IMR-90 (cell line): ENCODE measurements at regions not wholly inside any gene's neighbourhood (a gene's known extent, or its start where the extent isn't known, plus 50 kb on each side); places are given as distances from the start of the nearest gene placed in this dataset.

Experiments
- CTCF ChIP-seq: conservative IDR thresholded peaks from 2 replicates; pipeline ENCODE4 v1.5.1; 2012; ENCODE audit warnings: mild to moderate bottlenecking, low read depth, low read length, improper control_type of control experiment
- SMC3 ChIP-seq: fragments of 150-350 bp; IDR thresholded peaks from 2 replicates; pipeline ENCODE4 v1.6.1; 2016; ENCODE audit warnings: low read depth, mild to moderate bottlenecking, antibody characterized with exemption, low read length, moderate library complexity

GRCh38 chr13:30109471-30110135 lies 197.7 kb downstream of the KATNAL1 start:
- TF ChIP-seq CTCF, result no peak
- TF ChIP-seq SMC3, result no peak
